ENCODE measurements at regions not wholly inside any gene's neighbourhood (a gene's known extent, or its start where the extent isn't known, plus 50 kb on each side); places are given as distances from the start of the nearest gene placed in this dataset.

- Histone ChIP-seq H3K9me3 (ENCODE audit: insufficient read depth, low read length) (no peaks in the 10 kb centered on the region), H3K4me3 (ENCODE audit: insufficient read depth, low read length, poor library complexity, severe bottlenecking) (no peak overlapping the region), H4K20me1 (ENCODE audit: low read depth, low read length) (no peaks in the 10 kb centered on the region), H3K27ac (ENCODE audit: low read depth, low read length) (no peak overlapping the region), H3K9ac (ENCODE audit: low read length) (no peak overlapping the region), H2AFZ (ENCODE audit: low read depth, low read length, severe bottlenecking) (no peak overlapping the region), H3K36me3 (ENCODE audit: low read length) (no peaks in the 10 kb centered on the region), H3K4me2 (ENCODE audit: low read depth, low read length, poor library complexity, severe bottlenecking) (no peak overlapping the region), H3K9me2 (replicated peaks; ENCODE audit: insufficient read depth, low read length) (no peaks in the 10 kb centered on the region), H3K27me3 (ENCODE audit: low read length) (no peaks in the 10 kb centered on the region), H3F3A (ENCODE audit: insufficient read depth) (no peaks in the 10 kb centered on the region), H3K79me2 (ENCODE audit: insufficient read depth, low read length) (no peaks in the 10 kb centered on the region)
- TF ChIP-seq EZH2phosphoT487 (conservative IDR thresholded peaks at IDR 0.05; ENCODE audit: low read length): no peak
- no peak for TF ChIP-seq CTCF (IDR thresholded peaks at IDR 0.05; ENCODE audit: insufficient read depth, low read length, poor library complexity, severe bottlenecking)
Observed at GRCh38 chr4:187451776-187452175, 543.8 kb upstream of the ZFP42 start.

- Histone ChIP-seq H2AFZ (ENCODE audit: low read depth, low read length, severe bottlenecking) (no peak overlapping the region), H3F3A (ENCODE audit: insufficient read depth) (no peaks in the 10 kb centered on the region), H3K27me3 (ENCODE audit: low read length) (no peaks in the 10 kb centered on the region), H3K36me3 (ENCODE audit: low read length) (no peaks in the 10 kb centered on the region), H3K79me2 (ENCODE audit: insufficient read depth, low read length) (no peaks in the 10 kb centered on the region), H3K4me2 (ENCODE audit: low read depth, low read length, poor library complexity, severe bottlenecking) (no peak overlapping the region), H3K9me3 (ENCODE audit: insufficient read depth, low read length) (no peaks in the 10 kb centered on the region), H3K9me2 (replicated peaks; ENCODE audit: insufficient read depth, low read length) (no peaks in the 10 kb centered on the region), H4K20me1 (ENCODE audit: low read depth, low read length) (no peaks in the 10 kb centered on the region), H3K4me3 (ENCODE audit: insufficient read depth, low read length, poor library complexity, severe bottlenecking) (no peak overlapping the region), H3K27ac (ENCODE audit: low read depth, low read length) (no peak overlapping the region), H3K9ac (ENCODE audit: low read length) (no peak overlapping the region)
- TF ChIP-seq CTCF (IDR thresholded peaks at IDR 0.05; ENCODE audit: insufficient read depth, low read length, poor library complexity, severe bottlenecking): no peak
- TF ChIP-seq EZH2phosphoT487 (conservative IDR thresholded peaks at IDR 0.05; ENCODE audit: low read length): no peak
Observed at GRCh38 chr4:187460016-187460415, 535.6 kb upstream of the ZFP42 start.

GRCh38 chr4:187464573-187464972 lies 531.0 kb upstream of the ZFP42 start:
- no peaks in the 10 kb centered on the region for H4K20me1 ChIP-seq (ENCODE audit: low read depth, low read length)

More at GRCh38 chr4:187464573-187464972, 531.0 kb upstream of the ZFP42 start:
- Histone ChIP-seq H3K9me2 (replicated peaks; ENCODE audit: insufficient read depth, low read length) (no peaks in the 10 kb centered on the region), H3F3A (ENCODE audit: insufficient read depth) (no peaks in the 10 kb centered on the region), H3K27ac (ENCODE audit: low read depth, low read length) (no peak overlapping the region), H3K9me3 (ENCODE audit: insufficient read depth, low read length) (no peaks in the 10 kb centered on the region), H3K79me2 (ENCODE audit: insufficient read depth, low read length) (no peaks in the 10 kb centered on the region), H3K9ac (ENCODE audit: low read length) (no peak overlapping the region), H3K4me2 (ENCODE audit: low read depth, low read length, poor library complexity, severe bottlenecking) (no peak overlapping the region), H3K27me3 (ENCODE audit: low read length) (no peaks in the 10 kb centered on the region), H3K36me3 (ENCODE audit: low read length) (no peaks in the 10 kb centered on the region), H3K4me3 (ENCODE audit: insufficient read depth, low read length, poor library complexity, severe bottlenecking) (no peak overlapping the region), H2AFZ (ENCODE audit: low read depth, low read length, severe bottlenecking) (no peak overlapping the region)
- TF ChIP-seq CTCF (IDR thresholded peaks at IDR 0.05; ENCODE audit: insufficient read depth, low read length, poor library complexity, severe bottlenecking): no peak
- no peak for TF ChIP-seq EZH2phosphoT487 (conservative IDR thresholded peaks at IDR 0.05; ENCODE audit: low read length)

Measured in SU-DHL-6 (cell line).